GM12878 (cell line): ENCODE measurements at regions not wholly inside any gene's neighbourhood (a gene's known extent, or its start where the extent isn't known, plus 50 kb on each side); places are given as distances from the start of the nearest gene placed in this dataset.
"Not testable (repeated sequence)": the region's sequence is repeated elsewhere in the genome, so short reads cannot be mapped to it uniquely, and the experiment has no call there.

Experiments used
- ATAC-seq: fragments of 200-7000 bp; cut with Tn5 transposase; 3 replicates; pipeline ENCODE4 v1.9.1; 2020; ENCODE audit warnings: mild to moderate bottlenecking, moderate library complexity
- BruUV-seq: library from RNA; stranded (reverse); fragments of 400-500 nt; replicated peaks from 2 replicates; lab custom pipeline; 2021; lab: Mats Ljungman, UMichigan
- CTCF ChIA-PET: fragments of 300-600 bp; sonication (Branson Sonifier 250); formaldehyde crosslinking; extraction: SDS; loops from one replicate; lab custom pipeline; 2021; ENCODE audit warnings: inconsistent platforms; lab: Yijun Ruan, JAX
- POLR2A ChIA-PET: fragments of 350-600 bp; formaldehyde crosslinking; extraction: SDS; loops from one replicate; lab custom pipeline; 2021; ENCODE audit warnings: inconsistent platforms; lab: Charles Lee
- RAD21 ChIA-PET: fragments of 300-600 bp; sonication (Branson Sonifier 250); formaldehyde crosslinking; loops from one replicate; lab custom pipeline; 2023; ENCODE audit warnings: antibody characterized with exemption; ENCODE audit not compliant: unreplicated experiment; lab: Charles Lee
- SMC1A ChIA-PET: fragments of 300-600 bp; sonication (Branson Sonifier 250); formaldehyde crosslinking; loops from one replicate; lab custom pipeline; 2023; ENCODE audit not compliant: unreplicated experiment, uncharacterized antibody; lab: Charles Lee
- DNase-seq: peaks from one replicate; pipeline ENCODE4 v3.0.0-alpha.2; 2011; ENCODE audit warnings: low read depth, low spot score
- FAIRE-seq: peaks from 3 replicates; lab custom pipeline; 2011; peaks lifted over from hg19 to GRCh38; lab: Jason Lieb, UNC
- H2AFZ ChIP-seq: 2 replicates; pipeline ENCODE4 v1.6.0; 2011; ENCODE audit warnings: low read depth, low read length, control low read depth; ENCODE audit not compliant: control insufficient read depth
- H3K27ac ChIP-seq: 2 replicates; pipeline ENCODE4 v1.5.1; 2011; ENCODE audit warnings: control low read depth; ENCODE audit not compliant: control insufficient read depth, insufficient read depth
- H3K27me3 ChIP-seq, 2 experiments: replicated peaks in 1 of 2; 2 replicates each; pipeline versions ENCODE4 v1.6.0 to v1.6.1; 2011; ENCODE audit warnings: low read length in 1 of 2; ENCODE audit not compliant: control insufficient read depth in 2 of 2, insufficient read depth in 2 of 2
- H3K36me3 ChIP-seq, 2 experiments: 2 replicates each; pipeline ENCODE4 v1.5.1; 2011; ENCODE audit warnings: low read length in 1 of 2; ENCODE audit not compliant: control insufficient read depth in 2 of 2, insufficient read depth in 2 of 2
- H3K4me1 ChIP-seq: 2 replicates; pipeline ENCODE4 v1.6.1; 2011; ENCODE audit warnings: mild to moderate bottlenecking, low read length, moderate library complexity, mixed read lengths; ENCODE audit not compliant: control insufficient read depth, insufficient read depth
- H3K4me2 ChIP-seq: 2 replicates; pipeline ENCODE4 v1.6.0; 2011; ENCODE audit warnings: control low read depth; ENCODE audit not compliant: control insufficient read depth, insufficient read depth
- H3K4me3 ChIP-seq: fragments of 200-600 bp; sonication (generic); 2 replicates; pipeline ENCODE4 v1.5.1; 2016
- H3K79me2 ChIP-seq: 2 replicates; pipeline ENCODE4 v1.6.0; 2011; ENCODE audit warnings: low read length; ENCODE audit not compliant: control insufficient read depth, insufficient read depth
- H3K9ac ChIP-seq: 2 replicates; pipeline ENCODE4 v1.8.0; 2011; ENCODE audit warnings: low read length, control low read depth, mixed read lengths; ENCODE audit not compliant: control insufficient read depth, insufficient read depth
- H3K9me3 ChIP-seq: replicated peaks from 3 replicates; pipeline ENCODE4 v1.5.1; 2011; ENCODE audit warnings: mild to moderate bottlenecking, low read length; ENCODE audit not compliant: control insufficient read depth, insufficient read depth
- H4K20me1 ChIP-seq: 2 replicates; pipeline ENCODE4 v1.6.0; 2011; ENCODE audit not compliant: control insufficient read depth, insufficient read depth
- EGR1 ChIP-seq, 2 experiments: IDR thresholded peaks; 1 replicate in 1 of 2; 2 replicates in 1 of 2; pipeline ENCODE4 v1.6.1; 2011 to 2012; ENCODE audit warnings: low read depth in 2 of 2, low read length in 2 of 2, borderline replicate concordance in 1 of 2, mild to moderate bottlenecking in 1 of 2, moderate library complexity in 1 of 2
- ETV6 ChIP-seq, 2 experiments: fragments of 450-650 bp in 1 of 2; IDR thresholded peaks in 1 of 2; conservative IDR thresholded peaks in 1 of 2; 2 replicates each; pipeline ENCODE4 v1.6.1; 2014; ENCODE audit warnings: antibody characterized with exemption in 1 of 2, borderline replicate concordance in 1 of 2, low read depth in 1 of 2, mild to moderate bottlenecking in 1 of 2, moderate library complexity in 1 of 2
- HCFC1 ChIP-seq: fragments of 150-350 bp; IDR thresholded peaks from 2 replicates; pipeline ENCODE4 v1.6.1; 2014; ENCODE audit warnings: low read length
- HDAC2 ChIP-seq: fragments of 200-600 bp; sonication (generic); IDR thresholded peaks from 2 replicates; pipeline ENCODE4 v1.6.1; 2017
- JUND ChIP-seq: IDR thresholded peaks from 2 replicates; pipeline ENCODE4 v1.6.1; 2012; ENCODE audit warnings: low read depth, mild to moderate bottlenecking, low read length, improper control_type of control experiment, moderate library complexity
- MYC ChIP-seq: IDR thresholded peaks from 2 replicates; pipeline ENCODE4 v1.6.1; 2011; ENCODE audit warnings: mild to moderate bottlenecking, low read length, moderate library complexity, inconsistent platforms; ENCODE audit not compliant: insufficient read depth, insufficient replicate concordance, insufficient read length, severe bottlenecking
- STAT1 ChIP-seq: fragments of 450-650 bp; conservative IDR thresholded peaks from 2 replicates; pipeline ENCODE4 v1.6.1; 2014; ENCODE audit warnings: antibody characterized with exemption, mild to moderate bottlenecking
- SUZ12 ChIP-seq: fragments of 200-600 bp; sonication (generic); IDR thresholded peaks from one replicate; pipeline ENCODE4 v1.6.1; 2018; ENCODE audit warnings: antibody characterized with exemption, mild to moderate bottlenecking; ENCODE audit not compliant: unreplicated experiment
- TAF1 ChIP-seq: IDR thresholded peaks from 2 replicates; pipeline ENCODE4 v1.6.1; 2011; ENCODE audit warnings: mild to moderate bottlenecking, low read depth, low read length, borderline replicate concordance
- TARDBP ChIP-seq: IDR thresholded peaks from 2 replicates; pipeline ENCODE4 v1.6.1; 2016; ENCODE audit warnings: borderline replicate concordance
- TBL1XR1 ChIP-seq: IDR thresholded peaks from 2 replicates; pipeline ENCODE4 v1.6.1; 2012; ENCODE audit warnings: low read depth, low read length, improper control_type of control experiment
- ZBTB33 ChIP-seq: fragments of 450-650 bp; IDR thresholded peaks from 2 replicates; pipeline ENCODE4 v1.6.1; 2017; ENCODE audit warnings: mild to moderate bottlenecking
- ZNF24 ChIP-seq: fragments of 450-650 bp; IDR thresholded peaks from 2 replicates; pipeline ENCODE4 v1.6.1; 2017; ENCODE audit warnings: antibody characterized with exemption, mild to moderate bottlenecking
- WGBS: methylation state at CpG from one replicate; pipeline ENCODE4 v1.1.6; 2016; ENCODE audit warnings: low lambda C conversion rate; ENCODE audit not compliant: insufficient replicate concordance, insufficient coverage; ENCODE audit errors: missing lambda C conversion rate; 5-methylcytosine and 5-hydroxymethylcytosine counted together
- in situ Hi-C: fragments of 300-500 bp; cut with MboI; formaldehyde crosslinking; loops from 9 replicates; pipeline ENCODE4 v1.14.3; 2018; ENCODE audit warnings: mixed read lengths
- intact Hi-C: fragments of 100-400 bp; cut with micrococcal nuclease; formaldehyde crosslinking; loops from one replicate; pipeline ENCODE4 v1.14.2; 2022; ENCODE audit not compliant: unreplicated experiment

DNA sequence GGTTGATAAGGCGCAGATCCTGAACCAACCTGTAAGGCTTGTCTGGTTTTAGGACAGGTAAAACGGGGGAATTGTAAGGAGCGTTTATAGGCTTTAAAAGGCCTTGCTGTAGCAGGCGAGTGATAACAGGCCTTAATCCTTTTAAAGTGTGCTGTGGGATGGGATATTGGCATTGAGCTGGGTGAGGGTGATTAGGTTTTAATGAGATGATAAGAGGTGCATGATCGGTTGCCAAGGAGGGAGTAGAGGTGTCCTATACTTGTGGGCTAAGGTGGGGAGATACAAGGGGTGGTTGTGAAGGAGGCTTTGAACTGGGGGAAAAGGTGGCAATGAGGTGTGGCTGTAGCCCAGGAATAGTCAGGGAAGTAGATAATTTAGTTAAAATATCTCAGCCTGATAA is 363.8 kb downstream of the S1PR1 start:
- BruUV-seq, intact Hi-C loops, H3K4me3 ChIP-seq, H3K4me2 ChIP-seq, FAIRE-seq, POLR2A ChIA-PET, H3K79me2 ChIP-seq, DNase-seq, CTCF ChIA-PET, H3K9me3 ChIP-seq, H3K27me3 ChIP-seq, H4K20me1 ChIP-seq, H3K27ac ChIP-seq, SMC1A ChIA-PET, H3K36me3 ChIP-seq, ATAC-seq, H2AFZ ChIP-seq, H3K4me1 ChIP-seq, in situ Hi-C loops, RAD21 ChIA-PET, H3K9ac ChIP-seq: not testable (repeated sequence)
- 29% methylated on average over 5 of the region's 5 CpGs for WGBS

DNA sequence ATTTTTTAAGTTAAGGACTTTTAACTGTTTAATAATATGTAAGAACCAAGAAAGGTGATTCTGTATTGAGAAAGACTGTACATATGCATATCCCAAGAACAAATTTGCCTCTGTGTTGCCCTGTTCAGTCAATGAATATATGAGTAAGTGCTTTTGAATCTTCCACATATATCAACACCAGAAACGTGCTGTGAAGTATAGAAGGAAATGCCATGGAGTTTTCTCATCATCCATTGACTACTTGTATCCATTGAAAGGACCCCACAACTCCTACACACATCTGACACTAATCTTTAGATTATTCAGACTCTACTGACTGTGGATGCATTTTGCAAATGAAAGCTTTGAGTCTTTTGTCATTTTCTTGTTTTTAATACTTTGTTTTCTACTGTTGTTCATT is 366.9 kb downstream of the S1PR1 start:
- DNase-seq (no peak), FAIRE-seq (no peak), ATAC-seq (no peak)
- Histone ChIP-seq H3K4me2 (no peak overlapping the region), H3K27me3 (0 out of 4 replicates have a peak, but pooled peaks cover 0 to 2% of the 10 kb centered on the region in 2 experiments), H4K20me1 (no peaks in the 10 kb centered on the region), H3K9ac (no peak overlapping the region), H3K4me3 (no peak overlapping the region), H3K79me2 (no peaks in the 10 kb centered on the region), H2AFZ (no peak overlapping the region), H3K4me1 (no peaks in the 10 kb centered on the region), H3K27ac (no peak overlapping the region), H3K36me3 (no peaks in the 10 kb centered on the region), H3K9me3 (no peaks in the 10 kb centered on the region)
- RAD21 ChIA-PET, result no interaction called here
- 4% methylated on average over 1 of the region's 1 CpG for WGBS
- in situ Hi-C loops, result no loop called here
- CTCF ChIA-PET, result interaction anchor here (0.7 to 1.0 kb wide), 2 partner anchors 84 to 316 kb away, joined by 3 read pairs; no protein-coding TSS in a partner anchor
- intact Hi-C loops, result no loop called here
- TF ChIP-seq SUZ12 (no peak), EGR1 (IDR thresholded peaks at IDR 0.05; ENCODE audit: borderline replicate concordance in 1 of 2, low read depth in 2 of 2, low read length in 2 of 2) (no peak), TBL1XR1 (no peak), TAF1 (no peak), STAT1 (no peak), HDAC2 (no peak), TARDBP (no peak), HCFC1 (no peak), MYC (no peak), ZBTB33 (no peak), ETV6 (conservative IDR thresholded peaks at IDR 0.05 in 1 of 2, IDR thresholded peaks at IDR 0.05 in 1 of 2; ENCODE audit: borderline replicate concordance in 1 of 2, low read depth in 1 of 2) (no peak), ZNF24 (no peak), JUND (no peak)
- SMC1A ChIA-PET, result interaction anchor here (1.1 to 1.3 kb wide), 2 partner anchors 35 to 84 kb away, joined by 4 read pairs; no protein-coding TSS in a partner anchor
- BruUV-seq, result no TSS peak
- POLR2A ChIA-PET, result no interaction called here
